OCI-LY1 (cell line): ENCODE measurements at regions not wholly inside any gene's neighbourhood (a gene's known extent, or its start where the extent isn't known, plus 50 kb on each side); places are given as distances from the start of the nearest gene placed in this dataset.

ENCODE experiments used
- EZH2 ChIP-seq: fragments of 200-600 bp; sonication (generic), shearing (Covaris generic); IDR thresholded peaks from 2 replicates; pipeline ENCODE4 v1.8.0; 2017; ENCODE audit warnings: borderline replicate concordance, mixed run types, mild to moderate bottlenecking, antibody characterized with exemption, low read length, moderate library complexity, mixed read lengths
- TF ChIP-seq, protein P1 (sequence below): fragments of 200-600 bp; sonication (generic), shearing (Covaris generic); IDR thresholded peaks from 2 replicates; pipeline ENCODE4 v1.5.1; 2017; ENCODE audit warnings: mild to moderate bottlenecking, antibody characterized with exemption, low read length, moderate library complexity, mixed read lengths

DNA sequence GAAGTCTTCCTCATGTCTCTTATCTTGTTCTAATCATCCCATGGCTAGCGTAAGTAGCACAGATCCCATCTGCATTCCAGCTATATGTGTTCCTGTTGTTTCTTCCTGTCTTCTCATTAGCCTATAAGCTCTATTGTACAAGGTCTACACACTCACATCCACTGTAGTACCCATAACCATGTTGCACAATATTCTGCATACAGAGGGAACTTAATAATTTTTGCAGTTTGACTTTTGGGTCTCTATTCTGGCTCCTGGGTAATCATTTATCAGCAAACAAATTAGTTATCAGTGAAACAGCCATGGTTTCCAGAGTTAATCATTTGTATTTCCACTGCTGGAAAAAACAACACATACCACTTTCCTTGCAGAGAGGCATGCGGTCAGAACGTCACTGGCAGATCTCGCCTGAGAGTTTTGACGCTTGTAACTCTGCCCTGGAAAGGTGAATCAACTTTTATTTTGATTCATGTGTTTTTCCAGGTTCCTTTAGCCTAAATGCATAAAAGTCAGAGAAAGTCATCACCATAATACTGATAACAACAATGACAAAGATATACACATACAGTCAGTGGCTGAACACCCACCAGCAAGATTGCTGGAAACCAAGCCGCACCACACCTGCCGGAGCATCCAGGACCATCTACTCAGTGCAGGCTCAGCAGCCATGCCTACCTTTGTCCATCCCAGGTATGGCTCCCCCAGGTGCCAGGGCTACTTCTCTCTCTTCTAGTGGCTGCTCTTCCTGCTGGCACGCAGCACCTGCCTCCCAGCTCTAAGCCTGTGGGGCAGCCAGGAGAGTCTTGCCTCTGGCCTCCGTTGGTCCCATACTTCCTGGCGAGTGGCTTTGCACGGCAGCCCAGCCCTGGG is 158.2 kb downstream of the QRSL1 start:
- TF ChIP-seq, protein P1, sequence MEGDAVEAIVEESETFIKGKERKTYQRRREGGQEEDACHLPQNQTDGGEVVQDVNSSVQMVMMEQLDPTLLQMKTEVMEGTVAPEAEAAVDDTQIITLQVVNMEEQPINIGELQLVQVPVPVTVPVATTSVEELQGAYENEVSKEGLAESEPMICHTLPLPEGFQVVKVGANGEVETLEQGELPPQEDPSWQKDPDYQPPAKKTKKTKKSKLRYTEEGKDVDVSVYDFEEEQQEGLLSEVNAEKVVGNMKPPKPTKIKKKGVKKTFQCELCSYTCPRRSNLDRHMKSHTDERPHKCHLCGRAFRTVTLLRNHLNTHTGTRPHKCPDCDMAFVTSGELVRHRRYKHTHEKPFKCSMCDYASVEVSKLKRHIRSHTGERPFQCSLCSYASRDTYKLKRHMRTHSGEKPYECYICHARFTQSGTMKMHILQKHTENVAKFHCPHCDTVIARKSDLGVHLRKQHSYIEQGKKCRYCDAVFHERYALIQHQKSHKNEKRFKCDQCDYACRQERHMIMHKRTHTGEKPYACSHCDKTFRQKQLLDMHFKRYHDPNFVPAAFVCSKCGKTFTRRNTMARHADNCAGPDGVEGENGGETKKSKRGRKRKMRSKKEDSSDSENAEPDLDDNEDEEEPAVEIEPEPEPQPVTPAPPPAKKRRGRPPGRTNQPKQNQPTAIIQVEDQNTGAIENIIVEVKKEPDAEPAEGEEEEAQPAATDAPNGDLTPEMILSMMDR, result no peak
- TF ChIP-seq EZH2, result no peak
